Gastroesophageal sphincter (tissue), 4 donors: ENCODE measurements at regions not wholly inside any gene's neighbourhood (a gene's known extent, or its start where the extent isn't known, plus 50 kb on each side); places are given as distances from the start of the nearest gene placed in this dataset.
A peak's percentile ranks its signal among the peaks of the same experiment; 100 is the strongest.

Experiments
- ATAC-seq: fragments of 150-250 bp; one replicate; pipeline ENCODE4 v1.9.1; 2016; ENCODE audit warnings: mild to moderate bottlenecking, moderate library complexity
- H3K27ac ChIP-seq, 4 donors: fragments of 200-600 bp; sonication (generic) in 3 of 4; 1 replicate in 3 of 4; 2 replicates in 1 of 4; pipeline ENCODE4 v1.5.1; 2016 to 2019
- H3K27me3 ChIP-seq: fragments of 200-600 bp; sonication (generic); one replicate; pipeline ENCODE4 v1.5.1; 2019
- H3K36me3 ChIP-seq, 2 donors: fragments of 200-600 bp; sonication (generic); one replicate each; pipeline ENCODE4 v1.5.1; 2019; ENCODE audit warnings: control low read depth in 1 of 2
- H3K4me1 ChIP-seq, 3 donors: fragments of 200-600 bp; sonication (generic); 1 replicate in 2 of 3; 2 replicates in 1 of 3; pipeline ENCODE4 v1.5.1; 2016 to 2019; ENCODE audit warnings: control low read depth in 2 of 3
- H3K4me3 ChIP-seq, 2 donors: fragments of 200-600 bp; sonication (generic); one replicate each; pipeline ENCODE4 v1.5.1; 2019; ENCODE audit warnings: mild to moderate bottlenecking in 1 of 2, moderate library complexity in 1 of 2
- H3K9me3 ChIP-seq, 3 donors: fragments of 200-600 bp; sonication (generic); one replicate each; pipeline ENCODE4 v1.5.1; 2017 to 2019; ENCODE audit warnings: control low read depth in 2 of 3
- CTCF ChIP-seq, 4 experiments: fragments of 200-600 bp in 2 of 4; fragments of 450-650 bp in 2 of 4; sonication (generic) in 1 of 4; IDR thresholded peaks; one replicate each; pipeline ENCODE4 v1.5.1; 2017 to 2019; ENCODE audit warnings: antibody characterized with exemption in 4 of 4, mild to moderate bottlenecking in 2 of 4, moderate library complexity in 2 of 4
- EP300 ChIP-seq: sonication (generic); formaldehyde crosslinking; IDR thresholded peaks from one replicate; pipeline ENCODE4 v1.6.1; 2017; ENCODE audit warnings: antibody characterized with exemption, mild to moderate bottlenecking
- POLR2A ChIP-seq, 2 donors: fragments of 450-650 bp; IDR thresholded peaks; one replicate each; pipeline ENCODE4 v1.6.1; 2017; ENCODE audit warnings: antibody characterized with exemption in 2 of 2, mild to moderate bottlenecking in 2 of 2, moderate library complexity in 1 of 2
- POLR2AphosphoS5 ChIP-seq: sonication (generic); formaldehyde crosslinking; IDR thresholded peaks from one replicate; pipeline ENCODE4 v1.6.1; 2017; ENCODE audit warnings: antibody characterized with exemption
- WGBS, 2 donors: methylation state at CpG; one replicate each; pipeline ENCODE4 v1.1.5; 2018; ENCODE audit warnings: low coverage in 1 of 2; 5-methylcytosine and 5-hydroxymethylcytosine counted together

GRCh38 chr3:153657461-153657860, 463.7 kb upstream of the ARHGEF26 start:
- Histone ChIP-seq H3K27me3 (no peaks in the 10 kb centered on the region), H3K27ac (no peak overlapping the region), H3K36me3 (no peaks in the 10 kb centered on the region), H3K4me3 (no peak overlapping the region), H3K4me1 (no peaks in the 10 kb centered on the region), H3K9me3 (no peaks in the 10 kb centered on the region)
- TF ChIP-seq POLR2A (IDR thresholded peaks at IDR 0.05) (no peak), EP300 (no peak), POLR2AphosphoS5 (no peak), CTCF (IDR thresholded peaks at IDR 0.05) (no peak)
- 94 to 98% methylated on average over 3 of the region's 3 CpGs for WGBS, 2 donors
- no peak for ATAC-seq

- H3K27me3 ChIP-seq, result no peaks in the 10 kb centered on the region
- no peaks in the 10 kb centered on the region for H3K9me3 ChIP-seq
- H3K4me1 ChIP-seq, result no peaks in the 10 kb centered on the region
- peak; percentile 82 for ATAC-seq
- no peaks in the 10 kb centered on the region for H3K36me3 ChIP-seq
- H3K4me3 ChIP-seq, result no peak overlapping the region
- H3K27ac ChIP-seq, result no peak overlapping the region
- no peak for TF ChIP-seq POLR2A (IDR thresholded peaks at IDR 0.05)
- no peak for TF ChIP-seq POLR2AphosphoS5
- no peak for TF ChIP-seq EP300
- no peak for TF ChIP-seq CTCF (IDR thresholded peaks at IDR 0.05)
Measured at GRCh38 chr3:153658136-153658535, 463.1 kb upstream of the ARHGEF26 start.

- WGBS, 2 donors, result 61 to 65% methylated on average over 7 of the region's 7 CpGs
- H3K4me3 ChIP-seq, result no peak overlapping the region
- no peak for ATAC-seq
- H3K36me3 ChIP-seq, result no peaks in the 10 kb centered on the region
- no peaks in the 10 kb centered on the region for H3K27me3 ChIP-seq
- no peak overlapping the region for H3K27ac ChIP-seq
- no peaks in the 10 kb centered on the region for H3K9me3 ChIP-seq
- TF ChIP-seq CTCF (IDR thresholded peaks at IDR 0.05) (no peak), POLR2A (IDR thresholded peaks at IDR 0.05) (no peak), POLR2AphosphoS5 (no peak), EP300 (no peak)
- H3K4me1 ChIP-seq, result no peaks in the 10 kb centered on the region
Measured at GRCh38 chr3:153666991-153667740, 454.0 kb upstream of the ARHGEF26 start.

- no peaks in the 10 kb centered on the region for H3K4me1 ChIP-seq
- ATAC-seq, result no peak
- no peak overlapping the region for H3K4me3 ChIP-seq
- H3K27me3 ChIP-seq, result no peaks in the 10 kb centered on the region
- WGBS, 2 donors, result 84 to 92% methylated on average over 3 of the region's 3 CpGs
- no peak for TF ChIP-seq POLR2AphosphoS5
- no peaks in the 10 kb centered on the region for H3K9me3 ChIP-seq
- no peak overlapping the region for H3K27ac ChIP-seq
- H3K36me3 ChIP-seq, result no peaks in the 10 kb centered on the region
Measured at GRCh38 chr3:153669527-153669926, 451.7 kb upstream of the ARHGEF26 start.

GRCh38 chr3:153670577-153670976, 450.6 kb upstream of the ARHGEF26 start:
- Histone ChIP-seq H3K9me3 (no peaks in the 10 kb centered on the region), H3K4me3 (no peak overlapping the region), H3K27ac (no peak overlapping the region), H3K4me1 (no peaks in the 10 kb centered on the region), H3K27me3 (no peaks in the 10 kb centered on the region), H3K36me3 (no peaks in the 10 kb centered on the region)
- 34 to 77% methylated on average over 3 of the region's 3 CpGs for WGBS, 2 donors
- no peak for ATAC-seq
- TF ChIP-seq CTCF (IDR thresholded peaks at IDR 0.05), result no peak
- TF ChIP-seq EP300, result no peak
- TF ChIP-seq POLR2AphosphoS5, result no peak
- no peak for TF ChIP-seq POLR2A (IDR thresholded peaks at IDR 0.05)
